CD14-positive monocyte (primary cell): ENCODE measurements at regions not wholly inside any gene's neighbourhood (a gene's known extent, or its start where the extent isn't known, plus 50 kb on each side); places are given as distances from the start of the nearest gene placed in this dataset.

Experiments
- DNase-seq, 3 donors: peaks; one replicate each; pipeline ENCODE4 v3.0.0-alpha.2; 2011 to 2022
- H2AFZ ChIP-seq: 2 replicates; pipeline ENCODE4 v1.6.0; 2012; ENCODE audit warnings: mild to moderate bottlenecking, low read depth, low read length, inconsistent platforms; ENCODE audit not compliant: insufficient read depth, poor library complexity, severe bottlenecking
- H3K27ac ChIP-seq, 2 donors: 1 replicate in 1 of 2; 2 replicates in 1 of 2; pipeline ENCODE4 v1.5.1; 2012 to 2013; ENCODE audit warnings: low read length in 2 of 2, control low read depth in 1 of 2, inconsistent platforms in 1 of 2, low read depth in 1 of 2, mild to moderate bottlenecking in 1 of 2
- H3K27me3 ChIP-seq, 2 donors: one replicate each; pipeline versions ENCODE4 v1.6.0 to v1.6.1; 2011 to 2013; ENCODE audit warnings: low read length in 2 of 2; ENCODE audit not compliant: control insufficient read depth in 2 of 2, insufficient read depth in 2 of 2
- H3K36me3 ChIP-seq, 2 donors: replicated peaks in 1 of 2; 1 replicate in 1 of 2; 2 replicates in 1 of 2; pipeline versions ENCODE4 v1.5.1 to v1.6.1; 2012 to 2013; ENCODE audit warnings: low read length in 2 of 2, control low read depth in 1 of 2, inconsistent platforms in 1 of 2, mild to moderate bottlenecking in 1 of 2; ENCODE audit not compliant: insufficient read depth in 2 of 2, control insufficient read depth in 1 of 2
- H3K4me1 ChIP-seq, 2 donors: 1 replicate in 1 of 2; 2 replicates in 1 of 2; pipeline versions ENCODE4 v1.5.1 to v1.6.1; 2012 to 2013; ENCODE audit warnings: low read length in 2 of 2, control low read depth in 1 of 2, inconsistent platforms in 1 of 2, mild to moderate bottlenecking in 1 of 2, moderate library complexity in 1 of 2; ENCODE audit not compliant: insufficient read depth in 2 of 2, control insufficient read depth in 1 of 2
- H3K4me2 ChIP-seq: replicated peaks from 2 replicates; pipeline ENCODE3; 2012; ENCODE audit warnings: low read length, moderate library complexity, mild to moderate bottlenecking; ENCODE audit not compliant: poor library complexity, severe bottlenecking; ENCODE audit errors: extremely low read depth
- H3K4me3 ChIP-seq, 3 experiments: fragments of 200-600 bp in 1 of 3; sonication (generic) in 1 of 3; replicated peaks in 1 of 3; 1 replicate in 2 of 3; 2 replicates in 1 of 3; pipeline ENCODE4 v1.5.1; 2011 to 2013; ENCODE audit warnings: low read length in 3 of 3, mild to moderate bottlenecking in 3 of 3, control low read depth in 2 of 3, low read depth in 2 of 3, inconsistent platforms in 1 of 3, moderate library complexity in 1 of 3
- H3K79me2 ChIP-seq: 2 replicates; pipeline ENCODE4 v1.6.0; 2012; ENCODE audit warnings: mild to moderate bottlenecking, control low read depth, inconsistent platforms, low read length, moderate library complexity; ENCODE audit not compliant: insufficient read depth
- H3K9ac ChIP-seq: 2 replicates; pipeline ENCODE4 v1.6.0; 2017; ENCODE audit warnings: low read length, mild to moderate bottlenecking; ENCODE audit not compliant: insufficient read depth, poor library complexity, severe bottlenecking
- H3K9me3 ChIP-seq, 2 donors: replicated peaks in 1 of 2; 1 replicate in 1 of 2; 2 replicates in 1 of 2; pipeline versions ENCODE4 v1.5.1 to v1.6.1; 2012 to 2013; ENCODE audit warnings: low read length in 2 of 2, control low read depth in 1 of 2; ENCODE audit not compliant: control insufficient read depth in 1 of 2, insufficient read depth in 1 of 2
- H4K20me1 ChIP-seq: 2 replicates; pipeline ENCODE4 v1.6.0; 2012; ENCODE audit warnings: mild to moderate bottlenecking, low read length, control low read depth, moderate library complexity; ENCODE audit not compliant: insufficient read depth
- H3K27ac Mint-ChIP-seq, 7 donors: one replicate each; pipeline ENCODE4 v1.8.0; 2020; ENCODE audit warnings: mild to moderate bottlenecking in 7 of 7, mixed read lengths in 7 of 7, moderate library complexity in 6 of 7, inconsistent platforms in 2 of 7
- H3K27me3 Mint-ChIP-seq, 3 donors: one replicate each; pipeline ENCODE4 v1.8.0; 2021 to 2022; ENCODE audit warnings: low read depth in 3 of 3, mild to moderate bottlenecking in 3 of 3, mixed read lengths in 3 of 3, moderate library complexity in 3 of 3, inconsistent platforms in 1 of 3
- H3K36me3 Mint-ChIP-seq, 2 donors: one replicate each; pipeline ENCODE4 v1.8.0; 2020; ENCODE audit warnings: mixed read lengths in 2 of 2, inconsistent platforms in 1 of 2, mild to moderate bottlenecking in 1 of 2
- H3K4me1 Mint-ChIP-seq: one replicate; pipeline ENCODE4 v1.8.0; 2020; ENCODE audit warnings: mild to moderate bottlenecking, mixed read lengths
- H3K4me3 Mint-ChIP-seq, 2 donors: one replicate each; pipeline ENCODE4 v1.8.0; 2020; ENCODE audit warnings: mild to moderate bottlenecking in 2 of 2, mixed read lengths in 2 of 2, moderate library complexity in 1 of 2
- H3K9me3 Mint-ChIP-seq, 7 donors: one replicate each; pipeline ENCODE4 v1.8.0; 2020 to 2022; ENCODE audit warnings: mixed read lengths in 7 of 7, mild to moderate bottlenecking in 6 of 7, moderate library complexity in 6 of 7, inconsistent platforms in 2 of 7
- CTCF ChIP-seq: fragments of 200-600 bp; IDR thresholded peaks from one replicate; pipeline ENCODE4 v1.8.0; 2022; ENCODE audit warnings: antibody characterized with exemption, mild to moderate bottlenecking
- WGBS: methylation state at CpG from one replicate; pipeline ENCODE4 v1.1.5; 2013; ENCODE audit warnings: missing lambda C conversion rate; ENCODE audit not compliant: insufficient coverage; 5-methylcytosine and 5-hydroxymethylcytosine counted together
- intact Hi-C, 2 donors: fragments of 100-400 bp; cut with micrococcal nuclease; formaldehyde crosslinking; loops; one replicate each; pipeline versions ENCODE4 v1.15.0 to v1.15.1; 2023

GRCh38 chr10:111872591-111872990 is 311.0 kb downstream of the GPAM start:
- no peak for DNase-seq
- Histone ChIP-seq H3K36me3 (no peaks in the 10 kb centered on the region), H2AFZ (no peak overlapping the region), H3K9me3 (peaks cover 0 to 12% of the 10 kb centered on the region in 2 donors), H3K79me2 (no peaks in the 10 kb centered on the region), H4K20me1 (no peaks in the 10 kb centered on the region), H3K4me1 (no peaks in the 10 kb centered on the region), H3K4me3 (no peak overlapping the region), H3K27me3 (no peaks in the 10 kb centered on the region), H3K4me2 (no peak overlapping the region), H3K9ac (no peak overlapping the region), H3K27ac (no peak overlapping the region)
- intact Hi-C loops: no loop called here
- H3K36me3 Mint-ChIP-seq: no peaks in the 10 kb centered on the region
- no peak overlapping the region for H3K27ac Mint-ChIP-seq
- whole genome bisulfite sequencing: 82% methylated on average over 2 of the region's 3 CpGs
- no peaks in the 10 kb centered on the region for H3K4me1 Mint-ChIP-seq
- peaks cover 1 to 13% (median 9%) of the 10 kb centered on the region in 7 donors for H3K9me3 Mint-ChIP-seq
- H3K27me3 Mint-ChIP-seq: peaks cover 0 to 1% (median 0%) of the 10 kb centered on the region in 3 donors
- no peak overlapping the region for H3K4me3 Mint-ChIP-seq
- TF ChIP-seq CTCF: no peak

GRCh38 chr10:111873041-111873440 is 310.5 kb downstream of the GPAM start:
- Histone ChIP-seq H3K4me1 (no peaks in the 10 kb centered on the region), H3K9me3 (peaks cover 0 to 12% of the 10 kb centered on the region in 2 donors), H4K20me1 (no peaks in the 10 kb centered on the region), H3K9ac (no peak overlapping the region), H2AFZ (no peak overlapping the region), H3K79me2 (no peaks in the 10 kb centered on the region), H3K36me3 (no peaks in the 10 kb centered on the region), H3K4me3 (no peak overlapping the region), H3K27ac (no peak overlapping the region), H3K27me3 (no peaks in the 10 kb centered on the region), H3K4me2 (no peak overlapping the region)
- Mint-ChIP-seq H3K27ac (no peak overlapping the region), H3K4me1 (no peaks in the 10 kb centered on the region), H3K27me3 (peaks cover 0 to 2% (median 1%) of the 10 kb centered on the region in 3 donors), H3K9me3 (peaks cover 1 to 15% (median 9%) of the 10 kb centered on the region in 7 donors), H3K4me3 (no peak overlapping the region), H3K36me3 (no peaks in the 10 kb centered on the region)
- intact Hi-C loops: no loop called here
- TF ChIP-seq CTCF: no peak
- WGBS: 75% methylated on average over 1 of the region's 4 CpGs
- DNase-seq: no peak
